ENCODE measurements at regions not wholly inside any gene's neighbourhood (a gene's known extent, or its start where the extent isn't known, plus 50 kb on each side); places are given as distances from the start of the nearest gene placed in this dataset.

DNA sequence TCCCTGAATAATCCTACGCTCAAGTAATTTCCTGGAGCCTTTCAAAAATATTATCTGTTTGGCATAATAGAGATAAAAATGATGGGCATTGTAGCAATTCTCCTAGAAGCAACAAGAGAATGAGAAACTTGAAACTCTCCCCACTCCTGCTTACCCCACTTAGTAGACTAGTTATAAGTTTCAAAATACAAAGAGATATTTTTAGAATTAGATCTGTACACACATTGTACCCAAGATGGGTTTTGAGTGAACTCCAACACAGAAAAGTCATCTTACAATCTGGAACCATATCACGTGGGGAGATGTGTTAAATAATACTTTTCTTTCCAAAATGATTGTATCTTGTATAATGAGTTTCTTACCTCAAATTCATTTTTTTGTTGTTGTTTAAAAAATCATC is 484.9 kb downstream of the LPIN1 start:
- Histone ChIP-seq H3K4me3 (ENCODE audit: insufficient read depth, low read length) (no peak overlapping the region), H3K79me2 (ENCODE audit: insufficient read depth, low read length) (no peaks in the 10 kb centered on the region), H3K27ac (ENCODE audit: low read depth, low read length) (no peak overlapping the region), H3K4me2 (ENCODE audit: insufficient read depth, low read length) (no peak overlapping the region), H3K36me3 (ENCODE audit: insufficient read depth, low read length) (no peaks in the 10 kb centered on the region), H2AFZ (ENCODE audit: low read length) (no peak overlapping the region), H3K4me1 (ENCODE audit: insufficient read depth, low read length) (peaks cover 20% of the 10 kb centered on the region), H3K27me3 (ENCODE audit: insufficient read depth, low read length) (no peaks in the 10 kb centered on the region), H3K9me3 (ENCODE audit: low read depth, low read length) (no peaks in the 10 kb centered on the region), H4K20me1 (ENCODE audit: insufficient read depth, low read length) (no peaks in the 10 kb centered on the region)
- TF ChIP-seq, protein P1, sequence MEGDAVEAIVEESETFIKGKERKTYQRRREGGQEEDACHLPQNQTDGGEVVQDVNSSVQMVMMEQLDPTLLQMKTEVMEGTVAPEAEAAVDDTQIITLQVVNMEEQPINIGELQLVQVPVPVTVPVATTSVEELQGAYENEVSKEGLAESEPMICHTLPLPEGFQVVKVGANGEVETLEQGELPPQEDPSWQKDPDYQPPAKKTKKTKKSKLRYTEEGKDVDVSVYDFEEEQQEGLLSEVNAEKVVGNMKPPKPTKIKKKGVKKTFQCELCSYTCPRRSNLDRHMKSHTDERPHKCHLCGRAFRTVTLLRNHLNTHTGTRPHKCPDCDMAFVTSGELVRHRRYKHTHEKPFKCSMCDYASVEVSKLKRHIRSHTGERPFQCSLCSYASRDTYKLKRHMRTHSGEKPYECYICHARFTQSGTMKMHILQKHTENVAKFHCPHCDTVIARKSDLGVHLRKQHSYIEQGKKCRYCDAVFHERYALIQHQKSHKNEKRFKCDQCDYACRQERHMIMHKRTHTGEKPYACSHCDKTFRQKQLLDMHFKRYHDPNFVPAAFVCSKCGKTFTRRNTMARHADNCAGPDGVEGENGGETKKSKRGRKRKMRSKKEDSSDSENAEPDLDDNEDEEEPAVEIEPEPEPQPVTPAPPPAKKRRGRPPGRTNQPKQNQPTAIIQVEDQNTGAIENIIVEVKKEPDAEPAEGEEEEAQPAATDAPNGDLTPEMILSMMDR (IDR thresholded peaks at IDR 0.05; ENCODE audit: extremely low read depth, low read depth, low read length): no peak
- no peak for DNase-seq (ENCODE audit: insufficient read length, low spot score, missing footprints)

DNA sequence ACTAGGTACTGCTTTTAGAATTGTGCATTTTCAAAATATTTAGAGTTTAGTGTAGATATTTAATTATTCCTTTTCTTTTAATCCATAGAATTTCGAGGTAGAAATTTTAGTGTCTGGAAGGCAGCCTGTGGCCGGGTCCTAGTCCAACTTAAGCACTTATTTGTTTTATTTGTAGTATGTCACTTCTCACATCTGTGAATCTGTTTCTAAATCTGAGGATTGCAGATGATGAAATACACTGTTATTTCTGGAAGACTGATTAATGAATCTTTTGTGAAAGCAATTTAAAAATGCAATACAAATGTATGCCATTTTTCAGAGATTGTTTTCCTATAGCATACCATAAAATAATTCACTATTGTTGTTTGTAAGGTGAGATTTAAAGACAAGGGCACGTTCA is 483.9 kb upstream of the TRIB2 start:
- no peaks in the 10 kb centered on the region for H3K36me3 ChIP-seq (ENCODE audit: insufficient read depth, low read length)
- peaks cover 25% of the 10 kb centered on the region for H3K4me1 ChIP-seq (ENCODE audit: insufficient read depth, low read length)
- H3K27ac ChIP-seq (ENCODE audit: low read depth, low read length): no peak overlapping the region
- no peaks in the 10 kb centered on the region for H3K27me3 ChIP-seq (ENCODE audit: insufficient read depth, low read length)
- no peak for DNase-seq (ENCODE audit: insufficient read length, low spot score, missing footprints)
- no peak overlapping the region for H2AFZ ChIP-seq (ENCODE audit: low read length)
- no peak overlapping the region for H3K4me3 ChIP-seq (ENCODE audit: insufficient read depth, low read length)
- no peaks in the 10 kb centered on the region for H3K9me3 ChIP-seq (ENCODE audit: low read depth, low read length)
- no peak overlapping the region for H3K4me2 ChIP-seq (ENCODE audit: insufficient read depth, low read length)
- TF ChIP-seq, protein P1 (IDR thresholded peaks at IDR 0.05; ENCODE audit: extremely low read depth, low read depth, low read length): no peak
- no peaks in the 10 kb centered on the region for H4K20me1 ChIP-seq (ENCODE audit: insufficient read depth, low read length)
- H3K79me2 ChIP-seq (ENCODE audit: insufficient read depth, low read length): no peaks in the 10 kb centered on the region

- Histone ChIP-seq H3K4me1 (ENCODE audit: insufficient read depth, low read length) (peaks cover 14% of the 10 kb centered on the region), H3K79me2 (ENCODE audit: insufficient read depth, low read length) (no peaks in the 10 kb centered on the region), H3K9me3 (ENCODE audit: low read depth, low read length) (no peaks in the 10 kb centered on the region), H3K36me3 (ENCODE audit: insufficient read depth, low read length) (no peaks in the 10 kb centered on the region), H3K27me3 (ENCODE audit: insufficient read depth, low read length) (no peaks in the 10 kb centered on the region), H3K4me3 (ENCODE audit: insufficient read depth, low read length) (no peak overlapping the region), H4K20me1 (ENCODE audit: insufficient read depth, low read length) (no peaks in the 10 kb centered on the region), H3K27ac (ENCODE audit: low read depth, low read length) (peak overlapping the region; percentile 72), H3K4me2 (ENCODE audit: insufficient read depth, low read length) (peak overlapping the region; percentile 9), H2AFZ (ENCODE audit: low read length) (no peak overlapping the region)
- TF ChIP-seq, protein P1 (IDR thresholded peaks at IDR 0.05; ENCODE audit: extremely low read depth, low read depth, low read length): no peak
- DNase-seq (ENCODE audit: insufficient read length, low spot score, missing footprints): peak; percentile 29
Measured at GRCh38 chr2:12236136-12236844, 480.4 kb upstream of the TRIB2 start.

GRCh38 chr2:12240206-12240605 is 476.5 kb upstream of the TRIB2 start:
- TF ChIP-seq, protein P1 (IDR thresholded peaks at IDR 0.05; ENCODE audit: extremely low read depth, low read depth, low read length): no peak
- DNase-seq (ENCODE audit: insufficient read length, low spot score, missing footprints): no peak
- no peaks in the 10 kb centered on the region for H3K27me3 ChIP-seq (ENCODE audit: insufficient read depth, low read length)
- H3K4me3 ChIP-seq (ENCODE audit: insufficient read depth, low read length): no peak overlapping the region
- H2AFZ ChIP-seq (ENCODE audit: low read length): no peak overlapping the region
- H4K20me1 ChIP-seq (ENCODE audit: insufficient read depth, low read length): no peaks in the 10 kb centered on the region
- H3K9me3 ChIP-seq (ENCODE audit: low read depth, low read length): no peaks in the 10 kb centered on the region
- no peaks in the 10 kb centered on the region for H3K79me2 ChIP-seq (ENCODE audit: insufficient read depth, low read length)
- H3K4me1 ChIP-seq (ENCODE audit: insufficient read depth, low read length): peaks cover 14% of the 10 kb centered on the region
- H3K4me2 ChIP-seq (ENCODE audit: insufficient read depth, low read length): no peak overlapping the region
- no peaks in the 10 kb centered on the region for H3K36me3 ChIP-seq (ENCODE audit: insufficient read depth, low read length)
- no peak overlapping the region for H3K27ac ChIP-seq (ENCODE audit: low read depth, low read length)
